Right cardiac atrium (tissue), 5 donors: ENCODE measurements at regions not wholly inside any gene's neighbourhood (a gene's known extent, or its start where the extent isn't known, plus 50 kb on each side); places are given as distances from the start of the nearest gene placed in this dataset.
A peak's percentile ranks its signal among the peaks of the same experiment; 100 is the strongest.
"Not testable (repeated sequence)": the region's sequence is repeated elsewhere in the genome, so short reads cannot be mapped to it uniquely, and the experiment has no call there.

Experiments
- ATAC-seq, 2 donors: fragments of 200-7000 bp; cut with Tn5 transposase; one replicate each; pipeline versions ENCODE4 v1.8.0 to v1.9.1; 2020; ENCODE audit warnings: moderate library complexity in 2 of 2, mild to moderate bottlenecking in 1 of 2
- DNase-seq, 3 donors: peaks; one replicate each; pipeline ENCODE4 v3.0.0-alpha.2; 2020
- H3K27ac ChIP-seq: one replicate; pipeline ENCODE4 v1.5.1; 2013; ENCODE audit warnings: mild to moderate bottlenecking, low read length, control low read depth, moderate library complexity
- H3K27me3 ChIP-seq: one replicate; pipeline ENCODE4 v1.6.1; 2013; ENCODE audit not compliant: control insufficient read depth, insufficient read depth
- H3K4me1 ChIP-seq: one replicate; pipeline ENCODE4 v1.6.1; 2013; ENCODE audit warnings: low read length; ENCODE audit not compliant: control insufficient read depth, insufficient read depth
- H3K4me3 ChIP-seq: one replicate; pipeline ENCODE4 v1.5.1; 2013; ENCODE audit warnings: low read length, control low read depth
- H3K9me3 ChIP-seq: one replicate; pipeline ENCODE4 v1.6.1; 2013; ENCODE audit warnings: low read length; ENCODE audit not compliant: control insufficient read depth
- WGBS: extraction: QIAGEN DNeasy Blood & Tissue Kit; methylation state at CpG from one replicate; pipeline ENCODE4 v1.1.7; 2013; 5-methylcytosine and 5-hydroxymethylcytosine counted together
- intact Hi-C, 4 donors: fragments of 100-400 bp; cut with DNase I; formaldehyde crosslinking; loops; one replicate each; pipeline versions ENCODE4 v1.11.0 to v1.14.0; 2022 to 2023
- donor health status: healthy with polysubstance abuse.
- donor health status: DM: no; HTN: yes; CAD: no.
- donor health status: DM: no; HTN: no; CAD: no.
- donor health status: DM: no; HTN: yes; CAD: no; lungs with severe emphysema.
- donor health status: DM: yes; HTN: yes; CAD: no.

- H3K9me3 ChIP-seq, result no peaks in the 10 kb centered on the region
- no peak overlapping the region for H3K27ac ChIP-seq
- H3K27me3 ChIP-seq, result no peaks in the 10 kb centered on the region
- no peaks in the 10 kb centered on the region for H3K4me1 ChIP-seq
- no peak for DNase-seq
- intact Hi-C loops, result no loop called here
- no peak for ATAC-seq
- no peak overlapping the region for H3K4me3 ChIP-seq
- WGBS, result 62% methylated on average over 4 of the region's 4 CpGs
These were observed 70.0 kb upstream of the SMIM30 start for GRCh38 chr7:113188396-113188795.

- Histone ChIP-seq H3K4me1 (no peaks in the 10 kb centered on the region), H3K9me3 (no peaks in the 10 kb centered on the region), H3K27ac (no peak overlapping the region), H3K27me3 (no peaks in the 10 kb centered on the region), H3K4me3 (no peak overlapping the region)
- intact Hi-C loops, result no loop called here
- no peak for DNase-seq
- no peak for ATAC-seq
- WGBS, result 82% methylated on average over 2 of the region's 2 CpGs
These were observed 61.0 kb upstream of the SMIM30 start for GRCh38 chr7:113179313-113179712.

GRCh38 chr7:113176836-113177235 lies 58.5 kb upstream of the SMIM30 start:
- WGBS, result 85% methylated on average over 3 of the region's 3 CpGs
- Histone ChIP-seq H3K27me3 (no peaks in the 10 kb centered on the region), H3K4me3 (no peak overlapping the region), H3K9me3 (no peaks in the 10 kb centered on the region), H3K4me1 (no peaks in the 10 kb centered on the region), H3K27ac (no peak overlapping the region)
- intact Hi-C loops, result no loop called here
- ATAC-seq (no peak), DNase-seq (no peak)

- H3K4me1 ChIP-seq, ATAC-seq, H3K27me3 ChIP-seq, intact Hi-C loops, H3K27ac ChIP-seq, H3K4me3 ChIP-seq, DNase-seq, H3K9me3 ChIP-seq: not testable (repeated sequence)
These were observed 57.8 kb upstream of the SMIM30 start for GRCh38 chr7:113176180-113176579.

GRCh38 chr7:113175525-113176104 lies 57.3 kb upstream of the SMIM30 start:
- intact Hi-C loops, result no loop called here
- ATAC-seq (no peak), DNase-seq (no peak)
- Histone ChIP-seq H3K27ac (no peak overlapping the region), H3K27me3 (no peaks in the 10 kb centered on the region), H3K4me1 (no peaks in the 10 kb centered on the region), H3K9me3 (no peaks in the 10 kb centered on the region), H3K4me3 (no peak overlapping the region)
- WGBS, result 94% methylated on average over 1 of the region's 1 CpG

GRCh38 chr7:113172726-113173125 lies 54.4 kb upstream of the SMIM30 start:
- DNase-seq, result peak in 1 of 3 donors; percentile 11
- Histone ChIP-seq H3K27ac (no peak overlapping the region), H3K4me1 (no peaks in the 10 kb centered on the region), H3K4me3 (no peak overlapping the region), H3K9me3 (no peaks in the 10 kb centered on the region), H3K27me3 (no peaks in the 10 kb centered on the region)
- WGBS, result 93% methylated on average over 11 of the region's 11 CpGs
- intact Hi-C loops, result no loop called here
- ATAC-seq, result no peak

- H3K27me3 ChIP-seq, result no peaks in the 10 kb centered on the region
- ATAC-seq, result no peak
- H3K4me1 ChIP-seq, result no peaks in the 10 kb centered on the region
- DNase-seq, result no peak
- H3K27ac ChIP-seq, result no peak overlapping the region
- intact Hi-C loops, result no loop called here
- H3K4me3 ChIP-seq, result no peak overlapping the region
- 64% methylated on average over 3 of the region's 3 CpGs for WGBS
- H3K9me3 ChIP-seq, result no peaks in the 10 kb centered on the region
These were observed 52.2 kb upstream of the SMIM30 start for GRCh38 chr7:113170591-113170990.
